Liver (tissue), 8 donors: ENCODE measurements at regions not wholly inside any gene's neighbourhood (a gene's known extent, or its start where the extent isn't known, plus 50 kb on each side); places are given as distances from the start of the nearest gene placed in this dataset.

Experiments
- DNase-seq: peaks from one replicate; pipeline ENCODE4 v3.0.0-alpha.2; 2017; ENCODE audit warnings: low spot score
- H3K27ac ChIP-seq, 2 donors: one replicate each; pipeline ENCODE4 v1.7.0; 2013; ENCODE audit warnings: inconsistent platforms in 2 of 2, low read length in 2 of 2, control low read depth in 1 of 2, low read depth in 1 of 2, mild to moderate bottlenecking in 1 of 2
- H3K27me3 ChIP-seq, 4 donors: one replicate each; pipeline versions ENCODE4 v1.6.1 to v1.7.0; 2013; ENCODE audit warnings: low read length in 3 of 4, inconsistent platforms in 1 of 4, mild to moderate bottlenecking in 1 of 4, moderate library complexity in 1 of 4; ENCODE audit not compliant: control insufficient read depth in 4 of 4, insufficient read depth in 4 of 4
- H3K36me3 ChIP-seq, 4 donors: one replicate each; pipeline versions ENCODE4 v1.6.1 to v1.7.0; 2013; ENCODE audit warnings: low read length in 3 of 4, mild to moderate bottlenecking in 3 of 4, low read depth in 1 of 4, moderate library complexity in 1 of 4; ENCODE audit not compliant: control insufficient read depth in 4 of 4, insufficient read depth in 3 of 4
- H3K4me1 ChIP-seq, 4 donors: one replicate each; pipeline versions ENCODE4 v1.6.1 to v1.7.0; 2013; ENCODE audit warnings: low read length in 3 of 4, mild to moderate bottlenecking in 3 of 4, moderate library complexity in 1 of 4; ENCODE audit not compliant: control insufficient read depth in 4 of 4, insufficient read depth in 4 of 4
- H3K4me3 ChIP-seq, 3 donors: one replicate each; pipeline versions ENCODE4 v1.6.1 to v1.7.0; 2013; ENCODE audit warnings: low read length in 3 of 3, control low read depth in 1 of 3, low read depth in 1 of 3, mild to moderate bottlenecking in 1 of 3
- H3K9ac ChIP-seq, 2 donors: one replicate each; pipeline ENCODE4 v1.7.0; 2013; ENCODE audit warnings: low read length in 2 of 2, mild to moderate bottlenecking in 2 of 2, moderate library complexity in 2 of 2, control low read depth in 1 of 2, low read depth in 1 of 2
- H3K9me3 ChIP-seq, 4 donors: one replicate each; pipeline versions ENCODE4 v1.6.1 to v1.7.0; 2013; ENCODE audit warnings: low read length in 3 of 4; ENCODE audit not compliant: control insufficient read depth in 4 of 4
- CTCF ChIP-seq: fragments of 150-350 bp; IDR thresholded peaks from 2 replicates; pipeline ENCODE4 v1.5.1; 2017; ENCODE audit warnings: improper control_type of control experiment, low read depth, low read length; ENCODE audit not compliant: missing input control
- FOXA1 ChIP-seq: IDR thresholded peaks from 2 replicates; pipeline ENCODE4 v1.6.1; 2016; ENCODE audit warnings: antibody characterized with exemption
- FOXA2 ChIP-seq: IDR thresholded peaks from 2 replicates; pipeline ENCODE4 v1.6.1; 2016; ENCODE audit warnings: antibody characterized with exemption
- HNF4A ChIP-seq, 2 donors: conservative IDR thresholded peaks; 2 replicates each; pipeline ENCODE4 v1.6.1; 2016; ENCODE audit warnings: antibody characterized with exemption in 2 of 2, mild to moderate bottlenecking in 2 of 2
- HNF4G ChIP-seq: IDR thresholded peaks from 2 replicates; pipeline ENCODE4 v1.6.1; 2016; ENCODE audit warnings: antibody characterized with exemption
- NR2F2 ChIP-seq: IDR thresholded peaks from 2 replicates; pipeline ENCODE4 v1.6.1; 2016; ENCODE audit warnings: antibody characterized with exemption
- RAD21 ChIP-seq, 2 donors: IDR thresholded peaks; 2 replicates each; pipeline ENCODE4 v1.6.1; 2016; ENCODE audit warnings: antibody characterized with exemption in 2 of 2, mild to moderate bottlenecking in 2 of 2
- REST ChIP-seq: IDR thresholded peaks from 2 replicates; pipeline ENCODE4 v1.6.1; 2016; ENCODE audit warnings: antibody characterized with exemption, mild to moderate bottlenecking
- TAF1 ChIP-seq: conservative IDR thresholded peaks from 2 replicates; pipeline ENCODE4 v1.6.1; 2016; ENCODE audit warnings: antibody characterized with exemption, mild to moderate bottlenecking
- ZBTB33 ChIP-seq: IDR thresholded peaks from 2 replicates; pipeline ENCODE4 v1.6.1; 2016; ENCODE audit warnings: antibody characterized with exemption
- WGBS: extraction: QIAGEN DNeasy Blood & Tissue Kit; methylation state at CpG from one replicate; pipeline ENCODE4 v1.1.7; 2013; 5-methylcytosine and 5-hydroxymethylcytosine counted together
- donor health status: healthy.
- donor health status: healthy.
- donor health status: healthy.
- donor health status: healthy.
- donor health status: healthy.

GRCh38 chr2:219844401-219845091 lies 217.1 kb downstream of the SLC4A3 start:
- Histone ChIP-seq H3K9me3 (no peaks in the 10 kb centered on the region), H3K27me3 (peaks cover 0 to 1% (median 0%) of the 10 kb centered on the region in 4 donors), H3K4me1 (no peaks in the 10 kb centered on the region), H3K9ac (no peak overlapping the region), H3K36me3 (no peaks in the 10 kb centered on the region), H3K4me3 (no peak overlapping the region), H3K27ac (no peak overlapping the region)
- no peak for DNase-seq
- TF ChIP-seq HNF4G (no peak), ZBTB33 (no peak), RAD21 (IDR thresholded peaks at IDR 0.05) (no peak)
- WGBS = 57% methylated on average over 7 of the region's 7 CpGs

- Histone ChIP-seq H3K36me3 (no peaks in the 10 kb centered on the region), H3K27ac (no peak overlapping the region), H3K4me3 (no peak overlapping the region), H3K27me3 (peaks cover 0 to 3% (median under 1%) of the 10 kb centered on the region in 4 donors), H3K4me1 (no peaks in the 10 kb centered on the region), H3K9ac (no peak overlapping the region), H3K9me3 (no peaks in the 10 kb centered on the region)
- WGBS = 67% methylated on average over 3 of the region's 3 CpGs
- TF ChIP-seq HNF4A (conservative IDR thresholded peaks at IDR 0.05) (no peak), NR2F2 (no peak), REST (no peak), FOXA1 (no peak), CTCF (no peak), TAF1 (no peak), FOXA2 (no peak), ZBTB33 (no peak)
- no peak for DNase-seq
These were observed 221.5 kb downstream of the SLC4A3 start for GRCh38 chr2:219848882-219849281.
